Adrenal gland (tissue), 9 donors: ENCODE measurements at regions not wholly inside any gene's neighbourhood (a gene's known extent, or its start where the extent isn't known, plus 50 kb on each side); places are given as distances from the start of the nearest gene placed in this dataset.
"Not testable (repeated sequence)": the region's sequence is repeated elsewhere in the genome, so short reads cannot be mapped to it uniquely, and the experiment has no call there.

Experiments
- DNase-seq, 7 donors: peaks; one replicate each; pipeline ENCODE4 v3.0.0-alpha.2; 2019 to 2020
- H3K27ac ChIP-seq, 5 donors: fragments of 200-600 bp; sonication (generic) in 4 of 5; 1 replicate in 3 of 5; 2 replicates in 2 of 5; pipeline versions ENCODE4 v1.5.1 to v1.8.0; 2016 to 2020; ENCODE audit warnings: mild to moderate bottlenecking in 1 of 5
- H3K27me3 ChIP-seq: fragments of 200-600 bp; 2 replicates; pipeline ENCODE4 v1.8.0; 2021
- H3K36me3 ChIP-seq, 2 donors: fragments of 200-600 bp; replicated peaks in 1 of 2; 1 replicate in 1 of 2; 2 replicates in 1 of 2; pipeline versions ENCODE4 v1.5.1 to v1.8.0; 2018 to 2022
- H3K4me1 ChIP-seq, 2 donors: fragments of 200-600 bp; replicated peaks in 1 of 2; 1 replicate in 1 of 2; 2 replicates in 1 of 2; pipeline versions ENCODE4 v1.5.1 to v1.8.0; 2018 to 2021
- H3K4me3 ChIP-seq, 4 donors: fragments of 200-600 bp; sonication (generic) in 3 of 4; one replicate each; pipeline ENCODE4 v1.5.1; 2016 to 2018
- H3K9me3 ChIP-seq, 3 donors: fragments of 200-600 bp; sonication (generic) in 1 of 3; replicated peaks in 1 of 3; 1 replicate in 2 of 3; 2 replicates in 1 of 3; pipeline versions ENCODE4 v1.5.1 to v1.8.0; 2016 to 2021
- CTCF ChIP-seq, 6 experiments: fragments of 450-650 bp in 4 of 6; fragments of 200-600 bp in 2 of 6; sonication (generic) in 1 of 6; IDR thresholded peaks; 1 replicate in 5 of 6; 2 replicates in 1 of 6; pipeline versions ENCODE4 v1.5.1 to v1.8.0; 2016 to 2021; ENCODE audit warnings: antibody characterized with exemption in 6 of 6, mild to moderate bottlenecking in 2 of 6, moderate library complexity in 1 of 6
- POLR2A ChIP-seq, 2 donors: fragments of 450-650 bp; IDR thresholded peaks; one replicate each; pipeline ENCODE4 v1.6.1; 2017; ENCODE audit warnings: antibody characterized with exemption in 2 of 2, mild to moderate bottlenecking in 2 of 2, moderate library complexity in 1 of 2
- WGBS, 4 donors: extraction: QIAGEN DNeasy Blood & Tissue Kit in 2 of 4; methylation state at CpG; one replicate each; pipeline versions ENCODE4 v1.1.5 to v1.1.7; 2013 to 2017; 5-methylcytosine and 5-hydroxymethylcytosine counted together
- intact Hi-C, 2 donors: fragments of 100-400 bp; cut with DNase I; formaldehyde crosslinking; loops; one replicate each; pipeline versions ENCODE4 v1.14.1 to v1.15.0; 2022 to 2023
- donor health status: healthy with polysubstance abuse.
- donor health status: Bipolar disorder and iron deficiency.
- donor health status: DM: yes; HTN: yes; CAD: no.
- donor health status: DM: no; HTN: no; CAD: no.
- donor health status: DM: no; HTN: no; CAD: no.

GRCh38 chr6:19245656-19246055 lies 591.5 kb upstream of the ID4 start:
- Histone ChIP-seq H3K27me3 (no peaks in the 10 kb centered on the region), H3K4me3 (no peak overlapping the region), H3K9me3 (no peaks in the 10 kb centered on the region), H3K4me1 (no peaks in the 10 kb centered on the region), H3K27ac (no peak overlapping the region), H3K36me3 (no peaks in the 10 kb centered on the region)
- WGBS, 4 donors, result 80 to 86% (median 83%) methylated on average over 1 of the region's 1 CpG
- intact Hi-C loops, result no loop called here
- TF ChIP-seq POLR2A (IDR thresholded peaks at IDR 0.05), result no peak
- TF ChIP-seq CTCF (IDR thresholded peaks at IDR 0.05), result no peak
- DNase-seq, result no peak

DNA sequence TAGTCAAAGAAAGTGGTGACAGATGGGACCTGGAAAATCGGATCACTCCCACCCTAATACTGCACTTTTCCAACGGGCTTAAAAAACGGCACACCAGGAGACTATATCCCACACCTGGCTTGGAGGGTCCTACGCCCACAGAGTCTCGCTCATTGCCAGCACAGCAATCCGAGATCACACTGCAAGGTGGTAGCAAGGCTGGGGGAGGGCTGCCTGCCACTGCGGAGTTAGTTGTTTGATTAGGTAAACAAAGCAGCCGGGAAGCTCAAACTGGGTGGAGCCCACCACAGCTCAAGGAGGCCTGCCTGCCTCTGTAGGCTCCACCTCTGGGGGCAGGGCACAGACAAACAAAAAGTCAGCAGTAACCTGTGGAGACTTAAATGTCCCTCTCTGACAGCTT lies 590.0 kb upstream of the ID4 start:
- DNase-seq, H3K4me1 ChIP-seq, H3K27me3 ChIP-seq, H3K36me3 ChIP-seq, H3K27ac ChIP-seq, H3K4me3 ChIP-seq, H3K9me3 ChIP-seq, intact Hi-C loops: not testable (repeated sequence)
- 76 to 96% (median 85%) methylated on average over 5 to 8 of the region's 8 CpGs for WGBS, 4 donors

- intact Hi-C loops, result not testable (repeated sequence)
Observed at GRCh38 chr6:19256123-19256522, 581.0 kb upstream of the ID4 start.

GRCh38 chr6:19261642-19262041 lies 575.5 kb upstream of the ID4 start:
- intact Hi-C loops, result no loop called here
- TF ChIP-seq POLR2A (IDR thresholded peaks at IDR 0.05), result no peak
- no peak for TF ChIP-seq CTCF (IDR thresholded peaks at IDR 0.05)
- DNase-seq, result no peak
- Histone ChIP-seq H3K9me3 (no peaks in the 10 kb centered on the region), H3K36me3 (no peaks in the 10 kb centered on the region), H3K27ac (no peak overlapping the region), H3K27me3 (no peaks in the 10 kb centered on the region), H3K4me3 (no peak overlapping the region), H3K4me1 (no peaks in the 10 kb centered on the region)
- WGBS, 4 donors, result 68 to 86% (median 81%) methylated on average over 1 of the region's 1 CpG

More at GRCh38 chr6:19256123-19256522, 581.0 kb upstream of the ID4 start:
- H3K9me3 ChIP-seq, H3K4me1 ChIP-seq, H3K27ac ChIP-seq, H3K4me3 ChIP-seq, H3K27me3 ChIP-seq, DNase-seq, H3K36me3 ChIP-seq: not testable (repeated sequence)
- WGBS, 4 donors, result 71 to 83% (median 77%) methylated on average over 2 of the region's 2 CpGs

- intact Hi-C loops, result no loop called here
- Histone ChIP-seq H3K27ac (no peak overlapping the region), H3K36me3 (no peaks in the 10 kb centered on the region), H3K4me3 (no peak overlapping the region), H3K9me3 (no peaks in the 10 kb centered on the region), H3K27me3 (no peaks in the 10 kb centered on the region), H3K4me1 (no peaks in the 10 kb centered on the region)
- no peak for TF ChIP-seq POLR2A (IDR thresholded peaks at IDR 0.05)
- TF ChIP-seq CTCF (IDR thresholded peaks at IDR 0.05), result no peak
- DNase-seq, result no peak
- WGBS, 4 donors, result 58 to 65% (median 61%) methylated on average over 2 of the region's 2 CpGs
Observed at GRCh38 chr6:19268117-19268516, 569.1 kb upstream of the ID4 start.
